NB4 (cell line): ENCODE measurements at regions not wholly inside any gene's neighbourhood (a gene's known extent, or its start where the extent isn't known, plus 50 kb on each side); places are given as distances from the start of the nearest gene placed in this dataset.

Experiments
- MAX ChIP-seq: IDR thresholded peaks from 2 replicates; pipeline ENCODE4 v1.6.1; 2011; ENCODE audit warnings: low read depth, low read length
- POLR2A ChIP-seq: IDR thresholded peaks from 2 replicates; pipeline ENCODE4 v1.6.1; 2011; ENCODE audit warnings: mild to moderate bottlenecking; ENCODE audit not compliant: insufficient read length; ENCODE audit errors: extremely low read depth
- TF ChIP-seq, protein P1 (sequence below): IDR thresholded peaks from one replicate; pipeline ENCODE4 v1.5.1; 2012; ENCODE audit warnings: low read depth, low read length

DNA sequence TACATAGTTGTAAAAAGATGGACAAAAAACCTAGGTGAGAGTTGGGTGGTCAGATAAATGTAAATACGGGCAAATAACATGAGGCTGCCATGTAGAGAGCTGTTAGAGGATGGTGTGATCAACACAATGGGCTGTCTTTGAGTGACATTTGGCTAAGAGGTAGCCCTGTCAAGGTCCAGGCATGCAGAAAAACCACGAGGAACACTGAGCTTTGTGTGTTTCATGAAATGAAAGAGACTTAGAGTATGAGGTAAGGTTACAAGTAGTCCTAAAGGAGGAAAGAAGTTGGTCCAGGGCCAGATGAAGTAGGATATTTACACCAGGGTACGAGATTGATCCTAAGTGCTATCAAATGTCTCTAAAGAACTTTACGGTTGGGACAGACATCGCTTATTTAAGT, 160.9 kb downstream of the RDH14 start:
- TF ChIP-seq, protein P1, sequence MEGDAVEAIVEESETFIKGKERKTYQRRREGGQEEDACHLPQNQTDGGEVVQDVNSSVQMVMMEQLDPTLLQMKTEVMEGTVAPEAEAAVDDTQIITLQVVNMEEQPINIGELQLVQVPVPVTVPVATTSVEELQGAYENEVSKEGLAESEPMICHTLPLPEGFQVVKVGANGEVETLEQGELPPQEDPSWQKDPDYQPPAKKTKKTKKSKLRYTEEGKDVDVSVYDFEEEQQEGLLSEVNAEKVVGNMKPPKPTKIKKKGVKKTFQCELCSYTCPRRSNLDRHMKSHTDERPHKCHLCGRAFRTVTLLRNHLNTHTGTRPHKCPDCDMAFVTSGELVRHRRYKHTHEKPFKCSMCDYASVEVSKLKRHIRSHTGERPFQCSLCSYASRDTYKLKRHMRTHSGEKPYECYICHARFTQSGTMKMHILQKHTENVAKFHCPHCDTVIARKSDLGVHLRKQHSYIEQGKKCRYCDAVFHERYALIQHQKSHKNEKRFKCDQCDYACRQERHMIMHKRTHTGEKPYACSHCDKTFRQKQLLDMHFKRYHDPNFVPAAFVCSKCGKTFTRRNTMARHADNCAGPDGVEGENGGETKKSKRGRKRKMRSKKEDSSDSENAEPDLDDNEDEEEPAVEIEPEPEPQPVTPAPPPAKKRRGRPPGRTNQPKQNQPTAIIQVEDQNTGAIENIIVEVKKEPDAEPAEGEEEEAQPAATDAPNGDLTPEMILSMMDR: no peak
- no peak for TF ChIP-seq MAX
- no peak for TF ChIP-seq POLR2A
